HUES64 (cell line): ENCODE measurements at regions not wholly inside any gene's neighbourhood (a gene's known extent, or its start where the extent isn't known, plus 50 kb on each side); places are given as distances from the start of the nearest gene placed in this dataset.

Source experiments
- H3K27ac ChIP-seq: 2 replicates; pipeline ENCODE4 v1.7.0; 2013; ENCODE audit warnings: low read depth, low read length, inconsistent platforms
- H3K27me3 ChIP-seq: 2 replicates; pipeline ENCODE4 v1.6.1; 2013; ENCODE audit warnings: mild to moderate bottlenecking, low read length; ENCODE audit not compliant: insufficient read depth
- H3K36me3 ChIP-seq: 2 replicates; pipeline ENCODE4 v1.6.1; 2013; ENCODE audit warnings: mild to moderate bottlenecking, low read length; ENCODE audit not compliant: insufficient read depth
- H3K4me1 ChIP-seq: 2 replicates; pipeline ENCODE4 v1.6.1; 2013; ENCODE audit warnings: mild to moderate bottlenecking, low read length, moderate library complexity; ENCODE audit not compliant: insufficient read depth
- H3K4me3 ChIP-seq: 2 replicates; pipeline ENCODE4 v1.5.1; 2013; ENCODE audit warnings: mild to moderate bottlenecking, low read length, moderate library complexity
- H3K9ac ChIP-seq: 2 replicates; pipeline ENCODE4 v1.6.1; 2013; ENCODE audit warnings: mild to moderate bottlenecking, low read depth, low read length
- H3K9me3 ChIP-seq: 2 replicates; pipeline ENCODE4 v1.6.1; 2013; ENCODE audit warnings: low read depth, low read length; ENCODE audit not compliant: insufficient read depth
- WGBS: fragments of 150-250, 120-280 bp; methylation state at CpG from one replicate; pipeline ENCODE4 v1.1.7; 2013; ENCODE audit warnings: missing lambda C conversion rate; 5-methylcytosine and 5-hydroxymethylcytosine counted together

DNA sequence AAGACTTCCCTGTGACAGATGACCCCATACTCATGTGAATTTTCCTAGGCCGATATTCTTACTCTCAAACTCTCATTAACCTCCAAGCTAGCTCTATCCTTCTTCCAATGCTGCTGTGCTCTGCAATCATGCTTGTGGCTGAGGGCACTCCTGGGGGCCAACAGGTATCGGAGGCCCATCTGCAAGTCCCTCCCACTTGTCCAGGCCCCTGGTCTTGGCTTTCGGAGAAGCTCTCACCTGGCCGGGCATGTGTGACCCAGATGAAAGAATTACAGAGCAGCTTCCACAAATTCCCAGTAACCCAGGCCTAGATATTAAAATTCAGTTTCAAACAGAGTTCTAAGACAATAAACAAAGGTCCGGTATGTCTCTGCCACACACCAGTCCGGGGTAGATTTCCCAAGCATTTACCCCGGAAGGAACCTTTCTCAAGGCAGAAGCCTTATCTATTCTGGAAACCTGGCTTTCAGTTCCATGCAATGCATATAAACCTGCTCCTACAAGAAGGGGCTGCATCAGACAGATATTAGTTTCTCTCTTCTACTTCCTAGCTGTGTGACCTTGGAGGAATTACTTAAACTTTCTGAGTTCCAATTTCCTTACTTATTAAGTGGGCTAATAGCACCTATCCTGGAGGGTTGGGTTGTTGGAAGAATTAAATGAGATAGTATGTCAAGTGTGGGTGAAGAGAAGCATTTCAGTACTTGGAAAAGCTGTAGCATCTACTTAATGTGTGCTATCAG lies 270.8 kb downstream of the PTTG2 start:
- no peaks in the 10 kb centered on the region for H3K9me3 ChIP-seq
- H3K4me1 ChIP-seq, result no peaks in the 10 kb centered on the region
- no peak overlapping the region for H3K27ac ChIP-seq
- no peaks in the 10 kb centered on the region for H3K36me3 ChIP-seq
- no peak overlapping the region for H3K9ac ChIP-seq
- no peak overlapping the region for H3K4me3 ChIP-seq
- WGBS, result 95% methylated on average over 7 of the region's 7 CpGs
- H3K27me3 ChIP-seq, result no peaks in the 10 kb centered on the region

DNA sequence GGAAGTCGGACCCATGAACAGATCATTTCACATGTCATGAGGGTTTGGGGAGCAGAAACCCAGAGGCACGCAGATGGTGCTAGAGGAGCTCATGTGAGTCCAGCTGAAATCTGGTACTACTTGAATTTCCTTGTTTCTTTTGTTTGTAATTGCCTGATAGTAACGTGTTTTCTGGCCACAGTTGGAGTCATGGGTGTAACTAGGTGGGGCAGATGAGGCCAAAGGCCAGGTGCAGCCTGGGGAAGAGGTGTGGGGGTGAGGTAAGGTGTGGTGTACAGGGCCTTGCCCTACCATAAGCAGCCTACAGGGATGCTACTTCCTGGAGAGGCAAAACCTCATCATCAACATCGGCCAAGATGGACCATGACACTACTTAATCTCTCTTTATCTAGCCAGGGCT lies 271.4 kb downstream of the PTTG2 start:
- no peaks in the 10 kb centered on the region for H3K36me3 ChIP-seq
- no peaks in the 10 kb centered on the region for H3K9me3 ChIP-seq
- H3K9ac ChIP-seq, result no peak overlapping the region
- no peaks in the 10 kb centered on the region for H3K4me1 ChIP-seq
- H3K27me3 ChIP-seq, result no peaks in the 10 kb centered on the region
- no peak overlapping the region for H3K4me3 ChIP-seq
- no peak overlapping the region for H3K27ac ChIP-seq
- whole genome bisulfite sequencing, result 90% methylated on average over 4 of the region's 4 CpGs

- no peaks in the 10 kb centered on the region for H3K9me3 ChIP-seq
- H3K4me1 ChIP-seq, result no peaks in the 10 kb centered on the region
- no peaks in the 10 kb centered on the region for H3K27me3 ChIP-seq
- H3K27ac ChIP-seq, result no peak overlapping the region
- no peaks in the 10 kb centered on the region for H3K36me3 ChIP-seq
- no peak overlapping the region for H3K9ac ChIP-seq
- H3K4me3 ChIP-seq, result no peak overlapping the region
Observed at GRCh38 chr4:38232741-38233140, 272.5 kb downstream of the PTTG2 start.

GRCh38 chr4:38233727-38234480 lies 273.7 kb downstream of the PTTG2 start:
- H3K4me1 ChIP-seq, result no peaks in the 10 kb centered on the region
- WGBS, result 95% methylated on average over 6 of the region's 6 CpGs
- H3K9ac ChIP-seq, result no peak overlapping the region
- H3K27ac ChIP-seq, result no peak overlapping the region
- no peaks in the 10 kb centered on the region for H3K9me3 ChIP-seq
- H3K27me3 ChIP-seq, result no peaks in the 10 kb centered on the region
- no peak overlapping the region for H3K4me3 ChIP-seq
- H3K36me3 ChIP-seq, result no peaks in the 10 kb centered on the region

GRCh38 chr4:38235354-38235753 lies 275.2 kb downstream of the PTTG2 start:
- 100% methylated on average over 2 of the region's 3 CpGs for WGBS
- H3K27me3 ChIP-seq, result no peaks in the 10 kb centered on the region
- no peak overlapping the region for H3K9ac ChIP-seq
- no peak overlapping the region for H3K4me3 ChIP-seq
- no peaks in the 10 kb centered on the region for H3K36me3 ChIP-seq
- no peaks in the 10 kb centered on the region for H3K4me1 ChIP-seq
- no peaks in the 10 kb centered on the region for H3K9me3 ChIP-seq
- H3K27ac ChIP-seq, result no peak overlapping the region

DNA sequence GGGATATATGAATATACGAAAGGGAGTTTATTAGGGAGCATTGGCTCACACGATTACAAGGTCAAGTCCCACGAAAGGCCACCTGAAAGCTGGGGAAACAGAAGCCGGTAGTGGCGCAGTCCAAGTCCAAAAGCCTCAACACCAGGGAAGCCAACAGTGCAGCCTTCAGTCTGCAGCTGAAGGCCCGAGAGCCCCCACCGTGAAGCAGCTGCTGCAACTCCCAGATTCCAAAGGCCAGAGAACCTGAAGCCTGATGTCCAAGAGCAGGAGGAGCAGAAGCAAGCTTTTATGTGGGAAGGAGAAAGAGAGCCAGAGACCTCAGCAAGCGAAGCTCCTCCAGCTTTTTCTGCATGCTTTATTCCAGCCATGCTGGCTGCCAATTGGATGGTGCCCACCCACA lies 275.8 kb downstream of the PTTG2 start:
- Histone ChIP-seq H3K36me3 (no peaks in the 10 kb centered on the region), H3K4me1 (no peaks in the 10 kb centered on the region), H3K4me3 (no peak overlapping the region), H3K9me3 (no peaks in the 10 kb centered on the region), H3K27me3 (no peaks in the 10 kb centered on the region), H3K9ac (no peak overlapping the region), H3K27ac (no peak overlapping the region)
- WGBS, result 93% methylated on average over 8 of the region's 8 CpGs

GRCh38 chr4:38236503-38236902 lies 276.3 kb downstream of the PTTG2 start:
- H3K27me3 ChIP-seq, result no peaks in the 10 kb centered on the region
- no peaks in the 10 kb centered on the region for H3K4me1 ChIP-seq
- H3K9ac ChIP-seq, result no peak overlapping the region
- H3K27ac ChIP-seq, result no peak overlapping the region
- H3K9me3 ChIP-seq, result no peaks in the 10 kb centered on the region
- no peak overlapping the region for H3K4me3 ChIP-seq
- 87% methylated on average over 1 of the region's 3 CpGs for WGBS
- H3K36me3 ChIP-seq, result no peaks in the 10 kb centered on the region

- no peaks in the 10 kb centered on the region for H3K36me3 ChIP-seq
- no peaks in the 10 kb centered on the region for H3K4me1 ChIP-seq
- H3K9me3 ChIP-seq, result no peaks in the 10 kb centered on the region
- H3K9ac ChIP-seq, result no peak overlapping the region
- no peak overlapping the region for H3K4me3 ChIP-seq
- no peaks in the 10 kb centered on the region for H3K27me3 ChIP-seq
- WGBS, result 91% methylated on average over 2 of the region's 3 CpGs
- no peak overlapping the region for H3K27ac ChIP-seq
Observed at GRCh38 chr4:38237139-38237538, 276.9 kb downstream of the PTTG2 start.

DNA sequence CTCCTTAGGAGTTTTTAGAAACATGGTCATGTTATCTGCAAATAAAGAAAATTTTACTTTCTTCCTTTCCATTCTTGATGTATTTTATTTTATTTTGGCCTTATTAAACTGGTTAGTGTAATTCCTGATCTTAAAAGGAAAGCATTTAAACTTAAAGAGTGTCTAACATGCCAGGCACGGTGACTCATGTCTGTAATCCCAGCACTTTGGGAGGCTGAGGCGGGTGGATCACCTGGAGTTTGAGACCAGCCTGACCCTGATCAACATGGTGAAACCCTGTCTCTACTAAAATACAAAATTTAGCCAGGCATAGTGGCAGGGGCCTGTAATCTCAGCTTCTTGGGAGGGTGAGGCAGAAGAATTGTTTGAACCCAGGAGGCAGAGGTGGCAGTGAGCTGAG lies 281.3 kb downstream of the PTTG2 start:
- no peak overlapping the region for H3K9ac ChIP-seq
- WGBS, result 83% methylated on average over 2 of the region's 2 CpGs
- H3K36me3 ChIP-seq, result no peaks in the 10 kb centered on the region
- no peaks in the 10 kb centered on the region for H3K9me3 ChIP-seq
- H3K27me3 ChIP-seq, result no peaks in the 10 kb centered on the region
- no peak overlapping the region for H3K27ac ChIP-seq
- no peaks in the 10 kb centered on the region for H3K4me1 ChIP-seq
- no peak overlapping the region for H3K4me3 ChIP-seq

DNA sequence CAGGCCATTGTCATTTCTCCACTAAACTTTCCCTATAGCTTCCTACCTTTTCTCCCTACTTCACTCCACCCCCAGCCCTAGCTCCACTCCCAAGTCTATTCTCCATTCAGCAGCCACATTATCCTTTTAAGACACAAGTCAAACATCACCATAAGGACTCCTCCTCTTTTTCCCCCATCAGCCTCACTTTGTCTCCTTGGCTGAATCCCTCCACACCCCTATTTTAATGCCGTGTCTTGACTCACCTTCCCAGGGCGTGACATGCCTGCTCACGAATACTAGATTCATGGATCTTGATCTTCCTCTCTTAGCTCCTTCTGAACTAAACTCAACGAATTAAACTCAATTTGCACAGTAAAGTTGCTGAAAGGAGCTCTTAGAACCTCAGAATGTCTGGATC lies 281.9 kb downstream of the PTTG2 start:
- Histone ChIP-seq H3K4me1 (no peaks in the 10 kb centered on the region), H3K27ac (no peak overlapping the region), H3K4me3 (no peak overlapping the region), H3K36me3 (no peaks in the 10 kb centered on the region), H3K9ac (no peak overlapping the region), H3K27me3 (no peaks in the 10 kb centered on the region), H3K9me3 (no peaks in the 10 kb centered on the region)
- WGBS, result 90% methylated on average over 4 of the region's 4 CpGs

GRCh38 chr4:38242822-38243387 lies 282.7 kb downstream of the PTTG2 start:
- 77% methylated on average over 4 of the region's 4 CpGs for WGBS
- Histone ChIP-seq H3K36me3 (no peaks in the 10 kb centered on the region), H3K27ac (no peak overlapping the region), H3K27me3 (no peaks in the 10 kb centered on the region), H3K9ac (no peak overlapping the region), H3K9me3 (peaks cover 3% of the 10 kb centered on the region; the same call in 1 of the 2 replicates), H3K4me3 (no peak overlapping the region), H3K4me1 (no peaks in the 10 kb centered on the region)
